HepG2 (cell line): ENCODE measurements at regions not wholly inside any gene's neighbourhood (a gene's known extent, or its start where the extent isn't known, plus 50 kb on each side); places are given as distances from the start of the nearest gene placed in this dataset.

ENCODE experiments used
- CHD2 ChIP-seq: IDR thresholded peaks from 2 replicates; pipeline ENCODE4 v1.6.1; 2011; ENCODE audit warnings: low read depth, low read length, improper control_type of control experiment
- CSRNP1 ChIP-seq: sonication (generic); formaldehyde crosslinking; IDR thresholded peaks from 2 replicates; pipeline ENCODE4 v1.8.1; 2023; ENCODE audit warnings: mild to moderate bottlenecking, missing genetic modification reagents
- CTCF ChIP-seq: sonication (generic); formaldehyde crosslinking; IDR thresholded peaks from 2 replicates; pipeline ENCODE4 v1.5.0; 2020; ENCODE audit warnings: mild to moderate bottlenecking, missing genetic modification reagents, moderate library complexity
- HNRNPK ChIP-seq: fragments of 200-400 bp; formaldehyde crosslinking; IDR thresholded peaks from 2 replicates; pipeline ENCODE4 v1.6.1; 2018; ENCODE audit warnings: low read length, low read depth, moderate library complexity, mild to moderate bottlenecking; ENCODE audit not compliant: poor library complexity, severe bottlenecking
- HOXD1 ChIP-seq: sonication (generic); formaldehyde crosslinking; IDR thresholded peaks from 2 replicates; pipeline ENCODE4 v1.5.0; 2020; ENCODE audit warnings: missing genetic modification reagents
- MAFG ChIP-seq: sonication (generic); formaldehyde crosslinking; IDR thresholded peaks from 2 replicates; pipeline ENCODE4 v1.5.1; 2020; ENCODE audit warnings: mild to moderate bottlenecking, missing genetic modification reagents
- MAX ChIP-seq: IDR thresholded peaks from 2 replicates; pipeline ENCODE4 v1.6.1; 2012; ENCODE audit warnings: inconsistent platforms
- MYPOP ChIP-seq: sonication (generic); formaldehyde crosslinking; IDR thresholded peaks from 2 replicates; pipeline ENCODE4 v1.8.1; 2023; ENCODE audit warnings: mild to moderate bottlenecking, moderate library complexity, missing genetic modification reagents
- PAX8 ChIP-seq: sonication (generic); formaldehyde crosslinking; IDR thresholded peaks from 2 replicates; pipeline ENCODE4 v1.8.0; 2022; ENCODE audit warnings: mild to moderate bottlenecking, missing genetic modification reagents, borderline replicate concordance
- SRF ChIP-seq: IDR thresholded peaks from 2 replicates; pipeline ENCODE4 v1.6.1; 2011; ENCODE audit warnings: mild to moderate bottlenecking, low read depth, low read length, moderate library complexity
- ZBTB38 ChIP-seq: sonication (generic); formaldehyde crosslinking; IDR thresholded peaks from 2 replicates; pipeline ENCODE4 v1.5.1; 2020; ENCODE audit warnings: mild to moderate bottlenecking, missing genetic modification reagents
- ZFP37 ChIP-seq: sonication (generic); formaldehyde crosslinking; IDR thresholded peaks from 2 replicates; pipeline ENCODE4 v1.4.0; 2020; ENCODE audit warnings: missing genetic modification reagents, borderline replicate concordance
- ZFX ChIP-seq: sonication (generic); formaldehyde crosslinking; IDR thresholded peaks from 2 replicates; pipeline ENCODE4 v1.4.0; 2020; ENCODE audit warnings: mild to moderate bottlenecking, low read depth, missing genetic modification reagents, moderate library complexity
- ZNF574 ChIP-seq: sonication (generic); formaldehyde crosslinking; IDR thresholded peaks from 2 replicates; pipeline ENCODE4 v1.4.0; 2020; ENCODE audit warnings: missing genetic modification reagents

GRCh38 chr1:208835781-208836180 lies 591.6 kb upstream of the PLXNA2 start:
- TF ChIP-seq MAX = no peak
- no peak for TF ChIP-seq CHD2
- no peak for TF ChIP-seq HNRNPK
- TF ChIP-seq ZBTB38 (CRISPR knock-in tag) = no peak
- no peak for TF ChIP-seq CTCF (CRISPR knock-in tag)
- no peak for TF ChIP-seq CSRNP1 (CRISPR knock-in tag)
- TF ChIP-seq ZFP37 (CRISPR knock-in tag) = no peak
- TF ChIP-seq ZFX = no peak
- no peak for TF ChIP-seq MYPOP (CRISPR knock-in tag)
- no peak for TF ChIP-seq ZNF574 (CRISPR knock-in tag)
- no peak for TF ChIP-seq MAFG (CRISPR knock-in tag)
- TF ChIP-seq PAX8 (CRISPR knock-in tag) = no peak
- no peak for TF ChIP-seq HOXD1 (CRISPR knock-in tag)
- no peak for TF ChIP-seq SRF
